Neural cell (in vitro differentiated cells): ENCODE measurements at regions not wholly inside any gene's neighbourhood (a gene's known extent, or its start where the extent isn't known, plus 50 kb on each side); places are given as distances from the start of the nearest gene placed in this dataset.

ENCODE experiments used
- CTCF ChIP-seq: fragments of 450-650 bp; IDR thresholded peaks from 2 replicates; pipeline ENCODE4 v1.5.1; 2014; ENCODE audit warnings: antibody characterized with exemption, mild to moderate bottlenecking, moderate library complexity; ENCODE audit not compliant: poor library complexity, severe bottlenecking
- EP300 ChIP-seq: fragments of 450-650 bp; conservative IDR thresholded peaks from 2 replicates; pipeline ENCODE4 v1.6.1; 2014; ENCODE audit warnings: antibody characterized with exemption, mild to moderate bottlenecking, moderate library complexity; ENCODE audit not compliant: poor library complexity, severe bottlenecking
- EZH2 ChIP-seq: fragments of 200-600, 300-800 bp; shearing (Covaris generic), sonication (generic); IDR thresholded peaks from 2 replicates; pipeline ENCODE4 v1.6.1; 2014; ENCODE audit warnings: antibody characterized with exemption, low read length, borderline replicate concordance, mild to moderate bottlenecking; ENCODE audit not compliant: insufficient read depth, poor library complexity, severe bottlenecking
- MXI1 ChIP-seq: fragments of 450-650 bp; conservative IDR thresholded peaks from 2 replicates; pipeline ENCODE4 v1.6.1; 2014; ENCODE audit warnings: antibody characterized with exemption, mild to moderate bottlenecking; ENCODE audit not compliant: poor library complexity, severe bottlenecking
- POLR2AphosphoS5 ChIP-seq: IDR thresholded peaks from 2 replicates; pipeline ENCODE4 v1.6.1; 2012
- RAD21 ChIP-seq: fragments of 450-650 bp; conservative IDR thresholded peaks from 2 replicates; pipeline ENCODE4 v1.6.1; 2014; ENCODE audit warnings: antibody characterized with exemption, mild to moderate bottlenecking, moderate library complexity

DNA sequence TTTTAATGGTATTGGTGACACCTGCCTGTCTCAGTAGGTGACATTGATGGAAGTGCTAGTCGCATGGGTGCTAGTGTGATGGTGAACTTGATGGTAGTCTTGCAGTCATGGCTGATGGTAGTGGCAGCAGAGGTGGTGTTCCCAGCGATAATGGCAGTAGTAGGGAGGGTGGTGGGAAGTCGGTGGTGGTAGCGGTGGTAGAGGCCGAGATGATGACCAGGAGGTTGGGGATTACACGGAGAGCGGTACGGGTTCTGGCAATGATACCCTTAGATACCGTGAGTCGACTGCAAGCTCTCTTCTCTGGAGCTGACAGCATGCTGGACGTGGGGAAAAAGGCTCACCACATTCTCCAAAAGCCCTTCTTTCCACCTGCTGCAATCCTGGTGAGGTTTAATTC is 99.4 kb upstream of the SLC2A1 start:
- TF ChIP-seq POLR2AphosphoS5, result no peak
- no peak for TF ChIP-seq CTCF
- TF ChIP-seq EZH2, result no peak
- TF ChIP-seq RAD21, result no peak
- TF ChIP-seq MXI1, result no peak
- TF ChIP-seq EP300, result no peak
